ENCODE measurements at regions not wholly inside any gene's neighbourhood (a gene's known extent, or its start where the extent isn't known, plus 50 kb on each side); places are given as distances from the start of the nearest gene placed in this dataset.

DNA sequence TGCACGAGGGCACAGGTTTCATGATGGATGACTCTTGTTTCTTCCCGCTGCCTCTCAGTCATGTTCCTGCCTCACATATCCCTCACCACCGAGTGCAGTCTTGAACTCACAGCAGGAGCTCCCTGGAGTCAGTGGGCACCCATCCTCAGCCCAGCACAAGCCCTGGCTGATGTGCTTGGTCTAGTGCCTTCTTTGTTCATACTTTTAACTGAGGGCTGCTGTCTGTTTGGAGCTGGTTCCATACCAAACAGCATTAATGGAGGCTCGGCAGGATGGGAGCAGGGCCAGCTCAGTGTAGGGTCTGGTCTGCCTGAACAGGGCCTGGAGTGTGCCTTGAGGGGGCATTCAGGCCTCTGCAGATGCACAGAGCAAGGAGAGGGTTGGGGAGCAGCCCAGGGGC lies 54.5 kb upstream of the GLI2 start:
- intact Hi-C loops (cut with DNase I) = loop anchor here (5.0 to 10.0 kb wide), 2 partner anchors 239 to 426 kb away; partner anchors contain the start of gene RALB

DNA sequence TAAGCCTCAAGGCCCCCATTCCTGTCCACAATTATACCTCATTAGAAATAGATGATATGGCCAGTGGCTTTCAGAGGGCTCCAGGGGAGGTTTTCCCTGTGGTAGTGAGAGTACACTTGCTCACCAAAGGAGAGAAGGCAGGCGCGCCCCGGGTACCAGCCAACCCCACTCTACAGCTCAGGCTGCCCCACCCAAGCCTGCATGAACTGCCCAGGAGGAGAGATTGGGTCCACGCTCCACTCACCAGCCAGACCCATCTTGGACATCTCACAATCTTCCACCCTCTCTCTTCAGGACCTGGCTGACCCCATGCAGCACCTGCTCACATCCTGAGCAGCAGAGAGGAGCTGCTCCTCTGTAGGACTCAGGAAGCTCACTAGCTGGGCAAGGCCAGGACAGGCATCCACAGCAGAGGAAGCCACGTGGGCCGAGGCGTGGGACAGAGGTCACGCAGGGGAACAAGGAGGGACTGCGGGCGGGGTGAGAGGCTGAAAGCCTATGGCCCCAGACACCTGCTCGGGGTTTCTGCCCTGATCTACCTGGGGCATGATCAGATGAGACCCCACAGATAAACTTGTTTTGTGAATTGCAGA lies 53.9 kb upstream of the GLI2 start:
- TF ChIP-seq, protein P1, sequence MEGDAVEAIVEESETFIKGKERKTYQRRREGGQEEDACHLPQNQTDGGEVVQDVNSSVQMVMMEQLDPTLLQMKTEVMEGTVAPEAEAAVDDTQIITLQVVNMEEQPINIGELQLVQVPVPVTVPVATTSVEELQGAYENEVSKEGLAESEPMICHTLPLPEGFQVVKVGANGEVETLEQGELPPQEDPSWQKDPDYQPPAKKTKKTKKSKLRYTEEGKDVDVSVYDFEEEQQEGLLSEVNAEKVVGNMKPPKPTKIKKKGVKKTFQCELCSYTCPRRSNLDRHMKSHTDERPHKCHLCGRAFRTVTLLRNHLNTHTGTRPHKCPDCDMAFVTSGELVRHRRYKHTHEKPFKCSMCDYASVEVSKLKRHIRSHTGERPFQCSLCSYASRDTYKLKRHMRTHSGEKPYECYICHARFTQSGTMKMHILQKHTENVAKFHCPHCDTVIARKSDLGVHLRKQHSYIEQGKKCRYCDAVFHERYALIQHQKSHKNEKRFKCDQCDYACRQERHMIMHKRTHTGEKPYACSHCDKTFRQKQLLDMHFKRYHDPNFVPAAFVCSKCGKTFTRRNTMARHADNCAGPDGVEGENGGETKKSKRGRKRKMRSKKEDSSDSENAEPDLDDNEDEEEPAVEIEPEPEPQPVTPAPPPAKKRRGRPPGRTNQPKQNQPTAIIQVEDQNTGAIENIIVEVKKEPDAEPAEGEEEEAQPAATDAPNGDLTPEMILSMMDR (IDR thresholded peaks at IDR 0.05) = no peak
- no peak overlapping the region for H3K4me3 ChIP-seq
- H3K4me1 ChIP-seq = peaks cover 0 to 5% of the 10 kb centered on the region in 2 donors
- peaks cover 8% of the 10 kb centered on the region for H3K27me3 ChIP-seq
- intact Hi-C loops (cut with DNase I) = loop anchor here (5.0 to 10.0 kb wide), 2 partner anchors 239 to 427 kb away; partner anchors contain the start of gene RALB
- no peaks in the 10 kb centered on the region for H3K9me3 ChIP-seq
- no peak for DNase-seq (ENCODE audit: low spot score in 2 of 2)
- H3K27ac ChIP-seq = no peak overlapping the region
- H3K36me3 ChIP-seq = no peaks in the 10 kb centered on the region

More for the DNA sequence above, 54.5 kb upstream of the GLI2 start:
- Histone ChIP-seq H3K9me3 (no peaks in the 10 kb centered on the region), H3K4me1 (peaks cover 0 to 5% of the 10 kb centered on the region in 2 donors), H3K4me3 (no peak overlapping the region), H3K36me3 (no peaks in the 10 kb centered on the region), H3K27ac (no peak overlapping the region), H3K27me3 (peaks cover 8% of the 10 kb centered on the region)
- DNase-seq (ENCODE audit: low spot score in 2 of 2) = no peak
- TF ChIP-seq, protein P1 (IDR thresholded peaks at IDR 0.05) = no peak

DNA sequence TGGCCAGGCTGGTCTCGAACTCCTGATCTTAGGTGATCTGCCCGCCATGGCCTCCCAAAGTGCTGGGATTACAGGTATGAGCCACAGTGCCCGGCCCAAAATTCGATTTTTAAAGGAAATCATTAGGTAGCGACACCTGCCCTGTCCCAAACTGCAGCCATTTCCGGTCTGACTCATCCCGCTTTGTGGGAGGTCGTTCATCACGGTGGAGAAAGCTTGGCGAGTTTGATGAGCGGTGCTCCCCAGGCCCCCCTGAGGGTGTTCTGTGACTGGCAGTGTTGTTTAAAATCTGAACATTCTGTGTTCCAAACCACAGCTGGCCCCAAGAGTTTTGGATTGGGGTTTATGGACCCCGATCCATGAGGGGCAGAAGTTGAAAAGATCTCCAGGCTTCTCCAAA lies 53.0 kb upstream of the GLI2 start:
- peaks cover 0 to 5% of the 10 kb centered on the region in 2 donors for H3K4me1 ChIP-seq
- no peak for DNase-seq (ENCODE audit: low spot score in 2 of 2)
- no peak overlapping the region for H3K27ac ChIP-seq
- TF ChIP-seq, protein P1 (IDR thresholded peaks at IDR 0.05) = no peak
- H3K4me3 ChIP-seq = no peak overlapping the region
- H3K36me3 ChIP-seq = no peaks in the 10 kb centered on the region
- no peaks in the 10 kb centered on the region for H3K9me3 ChIP-seq
- peaks cover 8% of the 10 kb centered on the region for H3K27me3 ChIP-seq
- intact Hi-C loops (cut with DNase I) = loop anchor here (5.0 to 10.0 kb wide), 2 partner anchors 240 to 428 kb away; partner anchors contain the start of gene RALB

DNA sequence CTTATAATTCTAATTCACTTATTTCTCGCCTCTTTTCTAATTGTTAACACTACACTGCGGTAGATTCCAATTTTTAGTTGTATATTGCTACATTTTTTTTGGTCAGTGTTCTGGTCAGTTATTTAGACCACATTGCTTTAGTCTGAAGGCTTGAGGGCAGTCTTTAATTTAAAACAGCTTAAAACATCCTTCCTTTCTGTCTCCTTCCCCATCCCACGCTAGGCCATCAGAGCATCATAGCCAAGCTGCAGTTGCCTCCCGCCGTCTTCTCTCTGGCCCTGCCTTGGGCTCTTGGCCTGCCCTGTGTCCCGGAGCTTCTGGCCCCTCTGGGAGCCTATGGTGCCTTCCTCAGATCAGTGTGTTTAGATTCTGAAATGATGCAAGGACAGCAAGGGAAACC lies 52.6 kb upstream of the GLI2 start:
- intact Hi-C loops (cut with DNase I) = loop anchor here (5.0 to 10.0 kb wide), 2 partner anchors 241 to 428 kb away; partner anchors contain the start of gene RALB
- no peaks in the 10 kb centered on the region for H3K36me3 ChIP-seq
- peaks cover 0 to 5% of the 10 kb centered on the region in 2 donors for H3K4me1 ChIP-seq
- H3K4me3 ChIP-seq = no peak overlapping the region
- H3K9me3 ChIP-seq = no peaks in the 10 kb centered on the region
- H3K27me3 ChIP-seq = peaks cover 8% of the 10 kb centered on the region
- no peak overlapping the region for H3K27ac ChIP-seq
- TF ChIP-seq, protein P1 (IDR thresholded peaks at IDR 0.05) = no peak
- DNase-seq (ENCODE audit: low spot score in 2 of 2) = no peak

DNA sequence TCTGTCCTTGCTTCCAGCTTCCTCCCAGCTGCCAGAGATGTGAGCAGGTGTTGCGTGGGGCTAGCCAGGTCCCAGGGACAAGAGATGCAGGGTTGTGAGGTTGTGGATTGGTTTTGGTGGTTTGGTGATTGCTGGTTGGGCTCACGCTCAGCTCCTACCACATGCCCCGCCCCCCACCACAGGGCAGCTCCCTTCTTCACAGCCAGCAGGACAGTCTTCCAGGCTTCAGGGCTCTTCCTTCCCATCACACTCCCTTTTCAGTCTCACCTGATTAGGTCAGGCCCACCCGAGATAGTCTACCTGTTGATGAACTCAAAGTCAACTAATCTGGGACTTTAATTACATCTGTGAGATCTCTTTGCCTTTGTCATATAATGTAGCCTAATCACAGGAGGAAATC lies 52.0 kb upstream of the GLI2 start:
- TF ChIP-seq, protein P1 (IDR thresholded peaks at IDR 0.05) = no peak
- no peak for DNase-seq (ENCODE audit: low spot score in 2 of 2)
- H3K27me3 ChIP-seq = peaks cover 8% of the 10 kb centered on the region
- no peaks in the 10 kb centered on the region for H3K36me3 ChIP-seq
- peaks cover 0 to 5% of the 10 kb centered on the region in 2 donors for H3K4me1 ChIP-seq
- no peak overlapping the region for H3K27ac ChIP-seq
- H3K4me3 ChIP-seq = no peak overlapping the region
- intact Hi-C loops (cut with DNase I) = loop anchor here (5.0 to 10.0 kb wide), 2 partner anchors 241 to 429 kb away; partner anchors contain the start of gene RALB
- H3K9me3 ChIP-seq = no peaks in the 10 kb centered on the region

All from ascending aorta (tissue), 2 donors.